ENCODE measurements at regions not wholly inside any gene's neighbourhood (a gene's known extent, or its start where the extent isn't known, plus 50 kb on each side); places are given as distances from the start of the nearest gene placed in this dataset.

GRCh38 chr5:168157141-168157540 is 134.3 kb upstream of the WWC1 start:
- BruUV-seq (replicated peaks), result no TSS peak
- Mint-ChIP-seq H3K36me3 (ENCODE audit: insufficient read depth, unreplicated experiment) (no peaks in the 10 kb centered on the region), H3K27ac (ENCODE audit: low read depth, unreplicated experiment) (no peak overlapping the region), H3K4me3 (ENCODE audit: unreplicated experiment) (no peak overlapping the region), H3K9me3 (ENCODE audit: unreplicated experiment) (no peaks in the 10 kb centered on the region), H3K27me3 (ENCODE audit: insufficient read depth, unreplicated experiment) (peaks cover 19% of the 10 kb centered on the region), H3K4me1 (ENCODE audit: insufficient read depth, unreplicated experiment) (no peaks in the 10 kb centered on the region)
- ChIA-PET POLR2A (no interaction called here), CTCF (no interaction called here)
- intact Hi-C loops (cut with micrococcal nuclease), result no loop called here
- no peak for DNase-seq (ENCODE audit: unreplicated experiment)
- no peak for TF ChIP-seq CTCF (IDR thresholded peaks at IDR 0.05; ENCODE audit: unreplicated experiment)

- no peaks in the 10 kb centered on the region for H3K36me3 Mint-ChIP-seq (ENCODE audit: insufficient read depth, unreplicated experiment)
- POLR2A ChIA-PET, result interaction anchor here (1.2 kb wide), 2 partner anchors 11 to 22 kb away, joined by 3 to 5 read pairs; no protein-coding TSS in a partner anchor
- no peak overlapping the region for H3K4me3 Mint-ChIP-seq (ENCODE audit: unreplicated experiment)
- intact Hi-C loops (cut with micrococcal nuclease), result no loop called here
- H3K27me3 Mint-ChIP-seq (ENCODE audit: insufficient read depth, unreplicated experiment), result peaks cover 19% of the 10 kb centered on the region
- no TSS peak for BruUV-seq (replicated peaks)
- no peak for DNase-seq (ENCODE audit: unreplicated experiment)
- H3K27ac Mint-ChIP-seq (ENCODE audit: low read depth, unreplicated experiment), result no peak overlapping the region
- CTCF ChIA-PET, result interaction anchor here (0.7 to 1.4 kb wide), 2 partner anchors 52 to 437 kb away, joined by 3 to 5 read pairs; no protein-coding TSS in a partner anchor
- TF ChIP-seq CTCF (IDR thresholded peaks at IDR 0.05; ENCODE audit: unreplicated experiment), result no peak
- no peaks in the 10 kb centered on the region for H3K4me1 Mint-ChIP-seq (ENCODE audit: insufficient read depth, unreplicated experiment)
- no peaks in the 10 kb centered on the region for H3K9me3 Mint-ChIP-seq (ENCODE audit: unreplicated experiment)
Observed at GRCh38 chr5:168159425-168159824, 132.0 kb upstream of the WWC1 start.

- no peak for DNase-seq (ENCODE audit: unreplicated experiment)
- BruUV-seq (replicated peaks), result no TSS peak
- CTCF ChIA-PET, result no interaction called here
- Mint-ChIP-seq H3K9me3 (ENCODE audit: unreplicated experiment) (no peaks in the 10 kb centered on the region), H3K4me1 (ENCODE audit: insufficient read depth, unreplicated experiment) (no peaks in the 10 kb centered on the region), H3K27ac (ENCODE audit: low read depth, unreplicated experiment) (no peak overlapping the region), H3K36me3 (ENCODE audit: insufficient read depth, unreplicated experiment) (no peaks in the 10 kb centered on the region), H3K4me3 (ENCODE audit: unreplicated experiment) (no peak overlapping the region), H3K27me3 (ENCODE audit: insufficient read depth, unreplicated experiment) (peaks cover 7% of the 10 kb centered on the region)
- no peak for TF ChIP-seq CTCF (IDR thresholded peaks at IDR 0.05; ENCODE audit: unreplicated experiment)
- POLR2A ChIA-PET, result interaction anchor here (1.1 kb wide), 1 partner anchor 10 kb away, joined by 4 read pairs; no protein-coding TSS in a partner anchor
- intact Hi-C loops (cut with micrococcal nuclease), result no loop called here
Observed at GRCh38 chr5:168162464-168162863, 129.0 kb upstream of the WWC1 start.

GRCh38 chr5:168163966-168164365 is 127.5 kb upstream of the WWC1 start:
- no TSS peak for BruUV-seq (replicated peaks)
- Mint-ChIP-seq H3K4me3 (ENCODE audit: unreplicated experiment) (no peak overlapping the region), H3K27me3 (ENCODE audit: insufficient read depth, unreplicated experiment) (peaks cover 7% of the 10 kb centered on the region), H3K4me1 (ENCODE audit: insufficient read depth, unreplicated experiment) (no peaks in the 10 kb centered on the region), H3K9me3 (ENCODE audit: unreplicated experiment) (no peaks in the 10 kb centered on the region), H3K36me3 (ENCODE audit: insufficient read depth, unreplicated experiment) (no peaks in the 10 kb centered on the region), H3K27ac (ENCODE audit: low read depth, unreplicated experiment) (no peak overlapping the region)
- CTCF ChIA-PET, result interaction anchor here (0.7 to 1.7 kb wide), 2 partner anchors 9 to 32 kb away, joined by 3 to 4 read pairs; no protein-coding TSS in a partner anchor
- no peak for DNase-seq (ENCODE audit: unreplicated experiment)
- no peak for TF ChIP-seq CTCF (IDR thresholded peaks at IDR 0.05; ENCODE audit: unreplicated experiment)
- POLR2A ChIA-PET, result no interaction called here
- intact Hi-C loops (cut with micrococcal nuclease), result no loop called here

All from MCF 10A (cell line).